Vagina (tissue), 2 donors: ENCODE measurements at regions not wholly inside any gene's neighbourhood (a gene's known extent, or its start where the extent isn't known, plus 50 kb on each side); places are given as distances from the start of the nearest gene placed in this dataset.

Experiments
- POLR2A ChIP-seq, 2 donors: fragments of 450-650 bp; IDR thresholded peaks; one replicate each; pipeline ENCODE4 v1.6.1; 2017; ENCODE audit warnings: antibody characterized with exemption in 2 of 2, mild to moderate bottlenecking in 2 of 2, moderate library complexity in 2 of 2
- POLR2AphosphoS5 ChIP-seq, 2 donors: sonication (generic); formaldehyde crosslinking; IDR thresholded peaks; one replicate each; pipeline ENCODE4 v1.9.0; 2017; ENCODE audit warnings: antibody characterized with exemption in 2 of 2, mild to moderate bottlenecking in 2 of 2, low read depth in 1 of 2; ENCODE audit not compliant: insufficient read depth in 1 of 2
- TF ChIP-seq, protein P1 (sequence below), 3 experiments: fragments of 450-650 bp in 2 of 3; fragments of 200-600 bp in 1 of 3; sonication (generic) in 1 of 3; IDR thresholded peaks; one replicate each; pipeline ENCODE4 v1.5.1; 2017 to 2019; ENCODE audit warnings: antibody characterized with exemption in 3 of 3, mild to moderate bottlenecking in 2 of 3, moderate library complexity in 2 of 3

DNA sequence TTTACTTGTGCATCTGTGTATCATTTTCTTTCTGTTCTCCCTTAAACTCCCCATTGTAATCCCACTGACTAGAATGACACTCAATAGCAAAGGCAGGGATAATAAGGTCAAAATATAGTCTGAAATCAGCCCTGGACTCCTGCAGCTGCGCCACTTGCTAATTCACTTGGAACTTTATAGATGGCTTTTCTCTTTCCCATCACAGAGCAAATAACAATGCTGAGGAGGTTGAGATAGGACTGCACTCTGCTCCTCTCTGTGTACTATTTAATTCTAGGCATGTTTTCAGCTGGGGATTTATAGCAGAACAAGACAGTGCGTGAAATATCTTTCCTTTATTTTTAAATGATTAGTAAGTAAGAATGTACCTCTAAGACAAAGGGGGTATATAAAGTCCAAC, 324.2 kb downstream of the LNPK start:
- TF ChIP-seq, protein P1, sequence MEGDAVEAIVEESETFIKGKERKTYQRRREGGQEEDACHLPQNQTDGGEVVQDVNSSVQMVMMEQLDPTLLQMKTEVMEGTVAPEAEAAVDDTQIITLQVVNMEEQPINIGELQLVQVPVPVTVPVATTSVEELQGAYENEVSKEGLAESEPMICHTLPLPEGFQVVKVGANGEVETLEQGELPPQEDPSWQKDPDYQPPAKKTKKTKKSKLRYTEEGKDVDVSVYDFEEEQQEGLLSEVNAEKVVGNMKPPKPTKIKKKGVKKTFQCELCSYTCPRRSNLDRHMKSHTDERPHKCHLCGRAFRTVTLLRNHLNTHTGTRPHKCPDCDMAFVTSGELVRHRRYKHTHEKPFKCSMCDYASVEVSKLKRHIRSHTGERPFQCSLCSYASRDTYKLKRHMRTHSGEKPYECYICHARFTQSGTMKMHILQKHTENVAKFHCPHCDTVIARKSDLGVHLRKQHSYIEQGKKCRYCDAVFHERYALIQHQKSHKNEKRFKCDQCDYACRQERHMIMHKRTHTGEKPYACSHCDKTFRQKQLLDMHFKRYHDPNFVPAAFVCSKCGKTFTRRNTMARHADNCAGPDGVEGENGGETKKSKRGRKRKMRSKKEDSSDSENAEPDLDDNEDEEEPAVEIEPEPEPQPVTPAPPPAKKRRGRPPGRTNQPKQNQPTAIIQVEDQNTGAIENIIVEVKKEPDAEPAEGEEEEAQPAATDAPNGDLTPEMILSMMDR (IDR thresholded peaks at IDR 0.05) = no peak
- TF ChIP-seq POLR2A (IDR thresholded peaks at IDR 0.05) (no peak), POLR2AphosphoS5 (IDR thresholded peaks at IDR 0.05; ENCODE audit: insufficient read depth in 1 of 2, low read depth in 1 of 2) (no peak)
